OCI-LY7 (cell line): ENCODE measurements at regions not wholly inside any gene's neighbourhood (a gene's known extent, or its start where the extent isn't known, plus 50 kb on each side); places are given as distances from the start of the nearest gene placed in this dataset.

Experiments
- BruUV-seq: library from RNA; stranded (reverse); fragments of 400-500 nt; replicated peaks from 2 replicates; lab custom pipeline; 2021; lab: Mats Ljungman, UMichigan
- CTCF ChIA-PET: fragments of 300-600 bp; sonication (Branson Sonifier 250); formaldehyde crosslinking; loops from one replicate; lab custom pipeline; 2022; ENCODE audit warnings: antibody characterized with exemption; ENCODE audit not compliant: unreplicated experiment; lab: Charles Lee
- POLR2A ChIA-PET: fragments of 300-600 bp; sonication (Branson Sonifier 250); formaldehyde crosslinking; loops from one replicate; lab custom pipeline; 2022; ENCODE audit warnings: antibody characterized with exemption; lab: Charles Lee
- DNase-seq: peaks from one replicate; pipeline ENCODE4 v3.0.0-alpha.2; 2015; ENCODE audit warnings: low spot score
- H2AFZ ChIP-seq: fragments of 200-600 bp; sonication (generic), shearing (Covaris generic); 2 replicates; pipeline ENCODE4 v1.6.1; 2014; ENCODE audit warnings: mild to moderate bottlenecking, antibody characterized with exemption, low read length, moderate library complexity
- H3K27ac ChIP-seq: fragments of 200-600 bp; sonication (generic); 2 replicates; pipeline ENCODE4 v1.5.1; 2014; ENCODE audit warnings: mixed run types, low read depth, mild to moderate bottlenecking, moderate library complexity, low read length, inconsistent platforms; ENCODE audit not compliant: poor library complexity, severe bottlenecking
- H3K36me3 ChIP-seq: fragments of 200-600 bp; sonication (generic); 2 replicates; pipeline ENCODE4 v1.6.1; 2014; ENCODE audit warnings: mild to moderate bottlenecking, antibody characterized with exemption, low read length, moderate library complexity, mixed read lengths; ENCODE audit not compliant: insufficient read depth
- H3K4me1 ChIP-seq: fragments of 200-600 bp; sonication (generic); 2 replicates; pipeline ENCODE4 v1.5.1; 2014; ENCODE audit warnings: mild to moderate bottlenecking, low read length; ENCODE audit not compliant: insufficient read depth, poor library complexity, severe bottlenecking
- H3K4me2 ChIP-seq: fragments of 200-600 bp; sonication (generic); 2 replicates; pipeline ENCODE4 v1.6.1; 2014; ENCODE audit warnings: mild to moderate bottlenecking, low read length
- H3K4me3 ChIP-seq: fragments of 200-600 bp; sonication (generic); 2 replicates; pipeline ENCODE4 v1.5.1; 2014; ENCODE audit warnings: mild to moderate bottlenecking, low read depth, low read length; ENCODE audit not compliant: poor library complexity, severe bottlenecking
- H3K79me2 ChIP-seq: fragments of 200-600 bp; sonication (generic); 2 replicates; pipeline ENCODE4 v1.6.1; 2016; ENCODE audit warnings: low read depth, mild to moderate bottlenecking, low read length, moderate library complexity, mixed read lengths; ENCODE audit not compliant: insufficient read depth
- H3K9me2 ChIP-seq: fragments of 200-600 bp; sonication (generic); 2 replicates; pipeline ENCODE4 v1.6.1; 2016; ENCODE audit warnings: mild to moderate bottlenecking, low read length, mixed read lengths; ENCODE audit not compliant: insufficient read depth
- H3K9me3 ChIP-seq: fragments of 200-600 bp; sonication (generic); 2 replicates; pipeline ENCODE4 v1.6.1; 2014; ENCODE audit warnings: mild to moderate bottlenecking, mixed run types, low read length, mixed read lengths
- H4K20me1 ChIP-seq: fragments of 200-600 bp; sonication (generic); 2 replicates; pipeline ENCODE4 v1.6.1; 2014; ENCODE audit warnings: mild to moderate bottlenecking, antibody characterized with exemption, low read length, moderate library complexity, mixed read lengths; ENCODE audit not compliant: insufficient read depth
- EZH2phosphoT487 ChIP-seq: fragments of 200-600 bp; sonication (generic); IDR thresholded peaks from 2 replicates; pipeline ENCODE4 v1.6.1; 2018; ENCODE audit warnings: low read depth, borderline replicate concordance, mild to moderate bottlenecking, mixed run types, antibody characterized with exemption, low read length, moderate library complexity, mixed read lengths
- intact Hi-C: fragments of 100-400 bp; cut with micrococcal nuclease; formaldehyde crosslinking; loops from one replicate; pipeline ENCODE4 v1.10.0; 2022; ENCODE audit not compliant: unreplicated experiment
- TF ChIP-seq, protein P1 (sequence below): fragments of 200-600 bp; sonication (generic); conservative IDR thresholded peaks from 2 replicates; pipeline ENCODE4 v1.5.1; 2014; ENCODE audit warnings: mild to moderate bottlenecking, antibody characterized with exemption, low read length, moderate library complexity, mixed read lengths

- intact Hi-C loops = no loop called here
- Histone ChIP-seq H3K4me1 (no peaks in the 10 kb centered on the region), H3K4me2 (no peak overlapping the region), H3K4me3 (no peak overlapping the region), H4K20me1 (no peaks in the 10 kb centered on the region), H3K27ac (no peak overlapping the region), H3K9me3 (no peaks in the 10 kb centered on the region), H3K9me2 (no peaks in the 10 kb centered on the region), H3K36me3 (no peaks in the 10 kb centered on the region), H2AFZ (no peak overlapping the region), H3K79me2 (no peaks in the 10 kb centered on the region)
- BruUV-seq = no TSS peak
- ChIA-PET POLR2A (interaction anchor here (0.7 kb wide), 1 partner anchor 39 kb away, joined by 3 read pairs; no protein-coding TSS in a partner anchor), CTCF (no interaction called here)
- TF ChIP-seq EZH2phosphoT487 = no peak
- TF ChIP-seq, protein P1, sequence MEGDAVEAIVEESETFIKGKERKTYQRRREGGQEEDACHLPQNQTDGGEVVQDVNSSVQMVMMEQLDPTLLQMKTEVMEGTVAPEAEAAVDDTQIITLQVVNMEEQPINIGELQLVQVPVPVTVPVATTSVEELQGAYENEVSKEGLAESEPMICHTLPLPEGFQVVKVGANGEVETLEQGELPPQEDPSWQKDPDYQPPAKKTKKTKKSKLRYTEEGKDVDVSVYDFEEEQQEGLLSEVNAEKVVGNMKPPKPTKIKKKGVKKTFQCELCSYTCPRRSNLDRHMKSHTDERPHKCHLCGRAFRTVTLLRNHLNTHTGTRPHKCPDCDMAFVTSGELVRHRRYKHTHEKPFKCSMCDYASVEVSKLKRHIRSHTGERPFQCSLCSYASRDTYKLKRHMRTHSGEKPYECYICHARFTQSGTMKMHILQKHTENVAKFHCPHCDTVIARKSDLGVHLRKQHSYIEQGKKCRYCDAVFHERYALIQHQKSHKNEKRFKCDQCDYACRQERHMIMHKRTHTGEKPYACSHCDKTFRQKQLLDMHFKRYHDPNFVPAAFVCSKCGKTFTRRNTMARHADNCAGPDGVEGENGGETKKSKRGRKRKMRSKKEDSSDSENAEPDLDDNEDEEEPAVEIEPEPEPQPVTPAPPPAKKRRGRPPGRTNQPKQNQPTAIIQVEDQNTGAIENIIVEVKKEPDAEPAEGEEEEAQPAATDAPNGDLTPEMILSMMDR = no peak
- no peak for DNase-seq
Observed at GRCh38 chr1:4916610-4917009, 262.2 kb downstream of the AJAP1 start.

DNA sequence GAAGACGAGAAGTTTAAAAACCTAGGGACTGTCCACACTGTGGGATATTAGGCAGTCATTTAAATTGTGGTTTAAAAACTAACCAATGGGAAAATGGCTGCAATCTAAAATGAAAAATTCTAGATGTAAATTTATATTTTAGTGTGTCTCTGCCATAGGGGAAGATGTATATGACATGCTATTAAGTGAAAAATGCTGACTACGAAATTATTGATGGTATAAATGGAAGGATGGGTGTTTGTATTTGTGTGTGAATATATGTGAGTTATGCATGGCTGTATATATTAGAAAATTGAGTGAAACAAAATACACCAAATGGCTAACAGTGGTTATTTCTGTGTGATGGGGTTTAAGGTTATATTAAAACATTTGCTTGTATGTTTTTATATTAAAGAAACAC is 260.7 kb downstream of the AJAP1 start:
- intact Hi-C loops = no loop called here
- TF ChIP-seq, protein P1 = no peak
- TF ChIP-seq EZH2phosphoT487 = no peak
- no peaks in the 10 kb centered on the region for H4K20me1 ChIP-seq
- H3K27ac ChIP-seq = no peak overlapping the region
- H3K4me1 ChIP-seq = no peaks in the 10 kb centered on the region
- ChIA-PET CTCF (no interaction called here), POLR2A (no interaction called here)
- H3K9me2 ChIP-seq = no peaks in the 10 kb centered on the region
- H3K4me3 ChIP-seq = no peak overlapping the region
- no peak for DNase-seq
- H3K36me3 ChIP-seq = no peaks in the 10 kb centered on the region
- H3K4me2 ChIP-seq = no peak overlapping the region
- BruUV-seq = no TSS peak
- H3K9me3 ChIP-seq = no peaks in the 10 kb centered on the region
- H2AFZ ChIP-seq = no peak overlapping the region
- no peaks in the 10 kb centered on the region for H3K79me2 ChIP-seq

DNA sequence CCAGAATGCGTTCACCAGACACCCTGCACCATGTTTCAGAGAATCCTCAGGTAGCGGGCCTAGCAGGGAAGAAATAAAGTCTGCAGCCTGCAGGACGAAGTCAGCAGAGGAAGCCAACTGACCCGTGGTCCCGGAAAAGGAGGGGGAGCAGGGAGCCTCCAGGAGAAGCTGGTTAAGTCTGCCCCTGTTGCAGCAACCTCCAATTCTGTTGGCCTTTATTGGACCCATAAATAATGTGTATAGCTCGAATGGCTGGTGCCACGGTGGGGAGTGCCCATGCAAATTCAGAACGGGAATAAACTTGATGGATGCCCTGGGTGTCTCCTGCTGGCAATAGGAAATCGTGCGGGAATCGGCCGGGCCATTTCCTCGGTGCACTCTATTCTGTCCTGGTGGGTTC is 254.1 kb downstream of the AJAP1 start:
- intact Hi-C loops = no loop called here
- Histone ChIP-seq H3K4me1 (no peaks in the 10 kb centered on the region), H4K20me1 (no peaks in the 10 kb centered on the region), H3K9me2 (no peaks in the 10 kb centered on the region), H3K36me3 (no peaks in the 10 kb centered on the region), H3K4me3 (no peak overlapping the region), H3K27ac (no peak overlapping the region), H3K79me2 (no peaks in the 10 kb centered on the region), H3K4me2 (no peak overlapping the region), H2AFZ (no peak overlapping the region), H3K9me3 (no peaks in the 10 kb centered on the region)
- BruUV-seq = no TSS peak
- POLR2A ChIA-PET = no interaction called here
- CTCF ChIA-PET = no interaction called here
- no peak for DNase-seq
- no peak for TF ChIP-seq EZH2phosphoT487
- TF ChIP-seq, protein P1 = no peak
